ENCODE measurements at regions not wholly inside any gene's neighbourhood (a gene's known extent, or its start where the extent isn't known, plus 50 kb on each side); places are given as distances from the start of the nearest gene placed in this dataset.

DNA sequence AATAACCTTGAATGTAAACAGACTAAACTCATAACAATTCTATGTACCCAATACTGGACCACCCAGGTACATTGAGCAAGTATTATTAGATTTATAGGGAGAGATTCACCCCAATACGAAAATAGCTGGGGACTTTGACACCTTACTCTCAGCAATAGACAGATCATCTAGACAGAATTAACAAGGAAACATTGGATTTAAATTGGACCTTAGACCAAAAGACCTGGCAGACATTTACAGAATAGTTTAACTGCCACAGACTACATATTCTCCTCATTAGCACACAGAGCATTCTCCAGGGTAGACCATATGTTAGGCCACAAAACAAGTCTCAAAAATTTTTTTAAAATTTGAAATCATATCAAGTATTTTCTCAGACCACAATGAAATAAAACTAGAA is 397.4 kb downstream of the PIK3R1 start:
- FAIRE-seq: no peak

GRCh38 chr5:68618501-68618900 is 402.9 kb downstream of the PIK3R1 start:
- no peak for FAIRE-seq

DNA sequence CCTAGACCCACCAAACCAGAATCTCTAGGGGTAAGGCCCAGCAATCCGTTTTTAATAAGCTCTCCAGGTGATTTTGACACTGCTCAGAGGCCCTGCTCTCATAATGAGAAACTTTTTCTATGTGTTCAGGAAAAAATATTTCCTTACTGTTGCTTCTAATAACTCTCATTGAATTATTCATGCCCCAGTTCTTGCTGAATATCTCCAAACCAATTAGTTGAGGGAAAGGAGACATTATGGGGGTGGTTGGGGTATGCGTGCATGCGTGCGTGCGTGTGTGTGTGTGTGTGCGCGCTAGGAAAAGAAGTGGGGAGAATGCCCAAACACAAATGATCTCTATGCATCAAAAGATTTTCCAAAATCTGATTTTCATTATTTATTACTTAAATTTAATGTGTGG is 411.4 kb downstream of the PIK3R1 start:
- FAIRE-seq: no peak

DNA sequence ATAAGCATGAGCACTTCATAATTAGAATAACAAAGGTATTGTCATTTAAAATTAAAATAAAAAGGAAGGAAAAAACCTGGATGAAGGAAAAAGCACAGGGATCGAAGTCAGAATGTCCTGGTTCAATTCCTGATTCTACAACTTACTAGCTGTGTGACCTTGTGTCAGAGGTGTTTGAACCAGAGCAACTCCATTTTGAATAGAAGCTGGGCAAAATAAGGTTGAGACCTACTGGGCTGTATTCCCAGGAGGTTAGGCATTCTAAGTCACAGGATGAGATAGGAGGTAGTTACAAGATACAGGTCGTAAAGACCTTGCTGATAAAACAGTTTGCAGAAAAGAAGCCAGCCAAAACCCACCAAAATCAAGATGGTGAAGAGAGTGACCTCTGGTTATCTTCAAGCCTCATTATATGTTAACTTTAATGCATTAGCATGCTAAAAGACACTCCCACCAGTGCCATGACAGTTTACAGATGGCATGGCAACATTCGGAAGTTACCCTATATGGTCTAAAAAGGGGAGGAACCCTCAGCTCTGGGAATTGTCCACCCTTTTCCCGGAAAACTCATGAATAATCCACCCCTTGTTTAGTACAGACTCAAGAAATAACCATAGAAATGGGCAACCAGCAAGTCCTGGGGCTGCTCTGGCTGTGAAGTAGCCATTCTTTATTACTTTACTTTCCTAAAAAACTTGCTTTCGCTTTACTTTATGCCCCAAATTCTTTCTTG is 412.7 kb downstream of the PIK3R1 start:
- FAIRE-seq: no peak

DNA sequence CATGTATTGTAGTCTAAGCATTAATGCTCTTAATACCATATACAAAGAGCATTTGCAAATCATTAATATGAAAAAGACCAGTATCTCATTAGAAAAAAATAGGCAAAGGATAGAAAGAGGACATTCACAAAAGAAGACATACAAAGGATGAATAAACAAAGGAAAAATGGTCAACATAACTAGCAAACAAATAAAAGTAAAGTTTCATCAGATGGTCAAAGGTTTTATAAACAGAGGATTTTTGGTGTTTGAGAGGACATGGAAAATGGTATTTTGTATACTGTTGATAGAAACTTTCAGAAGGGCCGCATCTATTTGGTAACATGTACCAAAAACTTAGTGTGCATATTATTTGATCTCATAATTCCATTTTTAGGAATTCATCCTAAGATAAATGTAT is 414.8 kb downstream of the PIK3R1 start:
- FAIRE-seq: no peak

- FAIRE-seq: no peak
Measured at GRCh38 chr5:68631884-68632283, 416.3 kb downstream of the PIK3R1 start.

DNA sequence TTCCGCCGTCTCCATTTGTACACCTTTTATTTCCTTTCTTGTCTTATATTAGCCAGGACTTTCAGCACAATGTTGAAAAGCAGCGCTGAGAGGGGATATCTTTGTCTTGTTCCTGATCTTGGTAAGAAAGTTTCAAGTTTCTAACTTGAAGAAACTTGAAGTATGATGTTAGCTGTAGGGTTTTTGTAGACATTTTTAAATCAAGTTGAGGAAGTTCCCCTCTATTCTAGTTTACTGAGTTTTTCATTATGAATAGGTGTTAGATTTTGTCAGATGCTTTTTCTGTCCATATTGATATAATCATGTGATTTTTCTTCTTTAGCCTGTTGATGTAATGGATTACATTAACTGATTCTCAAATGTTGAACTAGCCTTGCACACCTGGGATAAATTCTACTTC is 425.7 kb downstream of the PIK3R1 start:
- no peak for FAIRE-seq

DNA sequence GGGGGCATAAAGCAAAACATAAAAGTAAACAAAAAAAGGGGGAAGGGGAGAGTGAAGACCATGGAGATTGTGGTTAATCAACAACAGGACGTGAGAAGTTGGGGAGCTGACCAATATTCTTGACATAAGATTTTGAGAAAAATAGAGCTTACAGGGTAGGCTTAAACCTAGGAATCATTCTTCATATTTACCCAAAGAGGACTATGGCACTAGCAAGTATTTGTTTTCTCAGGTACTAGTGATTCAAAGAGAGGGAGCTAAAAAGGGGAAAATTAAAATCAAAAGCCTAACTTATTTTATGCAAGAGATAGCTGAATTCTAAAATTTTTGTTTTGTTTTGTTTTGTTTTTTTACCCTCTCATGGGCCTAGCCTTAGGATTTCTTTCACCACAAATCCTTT is 427.5 kb downstream of the PIK3R1 start:
- no peak for FAIRE-seq

DNA sequence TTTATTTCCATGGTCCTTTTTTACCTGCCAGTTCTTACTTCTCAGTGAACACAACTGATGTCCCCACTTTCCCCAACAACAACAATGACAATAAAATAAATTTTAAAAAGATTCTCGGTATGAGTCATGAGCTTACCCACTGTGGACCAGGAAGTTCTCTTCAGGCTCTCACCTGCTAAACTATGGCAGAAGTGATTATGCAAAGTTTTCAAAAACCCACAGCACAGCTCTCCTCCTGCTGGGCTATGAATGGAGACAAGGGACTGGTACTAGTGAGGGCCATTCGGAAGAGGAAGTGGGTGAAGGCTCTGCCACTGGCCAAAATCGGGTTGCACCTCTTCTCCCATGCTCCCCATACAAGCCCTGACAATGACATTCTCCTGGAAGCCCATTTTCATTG is 429.4 kb downstream of the PIK3R1 start:
- FAIRE-seq: no peak

- FAIRE-seq: no peak
Measured at GRCh38 chr5:68646144-68646543, 430.6 kb downstream of the PIK3R1 start.

DNA sequence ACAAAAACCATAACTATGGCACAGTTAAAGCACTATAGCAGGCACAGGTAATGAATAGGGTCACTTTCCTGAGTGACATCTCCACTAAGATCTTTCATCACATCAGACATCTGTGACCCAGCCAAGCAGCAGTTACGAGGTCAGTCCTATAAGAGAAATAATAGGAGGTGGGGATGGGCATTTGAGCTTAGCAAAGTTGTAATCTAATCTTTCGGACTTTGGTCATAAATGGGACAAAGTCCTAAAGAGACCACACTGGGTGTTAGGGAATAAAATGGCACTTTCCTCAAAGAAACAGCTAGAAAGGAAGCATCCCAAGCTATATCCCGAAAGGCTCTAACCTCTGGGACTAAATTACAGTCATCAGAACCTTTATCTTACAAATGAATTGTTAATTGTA is 432.2 kb downstream of the PIK3R1 start:
- no peak for FAIRE-seq

GRCh38 chr5:68648944-68649857 is 433.6 kb downstream of the PIK3R1 start:
- FAIRE-seq: peak; percentile 99

GRCh38 chr5:68652534-68652965 is 437.0 kb downstream of the PIK3R1 start:
- peak; percentile 61 for FAIRE-seq

GRCh38 chr5:68653471-68653870 is 437.9 kb downstream of the PIK3R1 start:
- no peak for FAIRE-seq

DNA sequence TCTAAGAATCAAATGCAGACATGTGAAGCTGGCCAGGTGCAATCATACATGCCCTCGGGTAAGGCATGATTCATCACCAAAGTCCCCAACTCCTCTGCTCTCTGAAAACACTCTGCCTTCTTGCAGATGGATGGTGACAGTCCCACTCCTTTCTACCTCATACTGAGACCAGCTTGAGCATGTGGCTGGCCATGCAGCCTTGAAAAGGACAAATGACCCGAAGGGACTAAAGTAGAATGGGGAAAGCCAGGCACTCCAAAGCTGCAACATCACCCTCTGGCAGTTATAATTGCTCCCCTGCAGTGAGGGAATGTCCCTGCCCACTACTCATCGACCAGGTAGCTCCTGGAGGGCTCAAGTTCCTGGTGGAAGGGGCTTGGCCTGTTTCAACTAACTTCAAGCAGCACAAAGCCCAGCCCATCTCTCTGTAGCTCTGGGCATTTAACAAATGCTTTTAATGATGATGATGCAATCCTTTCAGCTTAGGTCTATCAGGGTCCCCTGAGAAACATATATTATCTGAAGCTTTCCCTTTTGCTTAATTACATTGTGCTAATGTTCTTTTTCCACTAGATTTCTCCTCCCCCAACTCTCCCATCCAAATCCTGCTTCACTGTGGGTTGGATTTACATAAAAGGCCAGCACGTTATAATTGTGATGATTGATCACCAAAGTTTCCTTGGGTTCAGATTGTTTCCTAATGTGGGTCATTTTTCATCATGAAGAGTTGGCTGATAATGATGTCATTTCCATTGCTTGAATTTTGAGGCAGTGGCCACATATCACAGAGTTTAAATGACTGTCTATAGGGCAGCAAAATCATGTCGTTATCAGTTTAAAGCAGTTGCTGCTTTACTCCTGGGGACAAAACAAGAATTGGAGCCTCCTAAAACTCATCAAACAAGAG is 436.5 kb upstream of the SLC30A5 start:
- no peak for FAIRE-seq

- no peak for FAIRE-seq
Measured at GRCh38 chr5:68658810-68659372, 434.9 kb upstream of the SLC30A5 start.

GRCh38 chr5:68659881-68660280 is 433.9 kb upstream of the SLC30A5 start:
- no peak for FAIRE-seq

GRCh38 chr5:68661237-68661636 is 432.6 kb upstream of the SLC30A5 start:
- FAIRE-seq: no peak

DNA sequence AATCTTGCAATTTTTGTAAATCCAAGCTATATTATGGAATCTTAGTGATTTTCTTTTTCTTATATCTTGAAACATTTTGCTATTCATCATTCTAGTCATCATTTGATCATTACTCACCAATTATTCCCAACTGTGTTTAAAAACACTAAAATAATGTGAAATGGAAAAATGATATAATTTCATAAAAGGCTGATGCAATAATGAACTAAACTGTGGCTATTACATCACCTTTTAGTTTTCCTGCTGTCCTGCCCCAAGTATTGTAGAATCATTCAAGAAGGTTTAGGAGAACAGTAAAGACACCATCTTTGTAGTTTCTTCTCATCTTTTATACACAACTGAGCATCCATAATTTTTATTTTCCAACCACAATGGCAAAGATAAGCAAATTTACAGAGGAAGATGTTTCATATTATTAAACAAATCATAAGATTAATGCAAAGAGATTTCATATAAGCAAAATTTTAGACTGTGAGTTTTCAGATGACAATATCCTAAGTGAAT is 431.0 kb upstream of the SLC30A5 start:
- FAIRE-seq: no peak

GRCh38 chr5:68669864-68670575 is 423.8 kb upstream of the SLC30A5 start:
- FAIRE-seq: no peak

DNA sequence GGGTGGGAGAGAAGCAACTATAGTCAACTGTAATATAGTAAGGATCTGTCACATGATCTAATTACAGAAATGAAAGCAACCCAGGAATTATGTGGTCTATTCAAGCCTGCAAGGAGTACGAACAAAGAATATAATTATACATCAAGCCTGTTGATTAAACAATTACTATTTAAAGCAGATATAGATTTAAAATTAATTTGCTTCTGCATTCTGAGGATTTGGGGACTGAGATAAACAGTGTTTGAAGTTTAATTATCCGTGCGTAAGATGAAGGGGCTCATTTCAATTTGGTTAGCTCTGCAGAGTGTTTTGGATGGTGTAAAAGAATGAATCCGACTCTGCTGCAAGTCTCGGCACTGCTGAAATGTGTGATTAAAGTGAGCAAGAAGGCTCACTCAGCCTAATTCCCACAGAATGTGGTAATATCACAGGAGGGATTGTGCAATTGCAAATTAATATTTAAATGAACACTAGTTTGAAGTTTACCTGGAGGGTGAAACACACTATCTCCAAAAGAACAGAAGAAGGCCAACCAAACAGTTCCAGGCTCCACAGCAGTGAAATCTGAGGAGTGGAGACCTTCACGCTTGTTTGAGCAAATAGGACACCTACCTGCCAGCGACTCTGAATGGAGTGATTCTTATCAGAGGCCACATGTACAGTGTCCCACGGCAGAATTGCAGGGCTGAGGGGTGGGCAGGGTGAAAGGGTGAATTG is 420.6 kb upstream of the SLC30A5 start:
- FAIRE-seq: no peak

All from endometrium (tissue), 2 donors.